GM23338 (cell line): ENCODE measurements at regions not wholly inside any gene's neighbourhood (a gene's known extent, or its start where the extent isn't known, plus 50 kb on each side); places are given as distances from the start of the nearest gene placed in this dataset.

ENCODE experiments used
- CREB1 ChIP-seq: fragments of 250-450 bp; sonication (Bioruptor Pico); IDR thresholded peaks from 2 replicates; pipeline ENCODE4 v1.5.0; 2020; ENCODE audit warnings: low read depth, mild to moderate bottlenecking, moderate library complexity
- EZH2 ChIP-seq: fragments of 200-600 bp; sonication (generic); IDR thresholded peaks from one replicate; pipeline ENCODE4 v1.8.0; 2017; ENCODE audit warnings: antibody characterized with exemption, mild to moderate bottlenecking, low read depth; ENCODE audit not compliant: unreplicated experiment
- EZH2phosphoT487 ChIP-seq: fragments of 200-600 bp; sonication (generic); IDR thresholded peaks from one replicate; pipeline ENCODE4 v1.8.1; 2018; ENCODE audit warnings: antibody characterized with exemption; ENCODE audit not compliant: unreplicated experiment
- JUNB ChIP-seq: IDR thresholded peaks from one replicate; pipeline ENCODE4 v1.6.1; 2016; ENCODE audit warnings: antibody characterized with exemption; ENCODE audit not compliant: unreplicated experiment
- NANOG ChIP-seq: IDR thresholded peaks from 2 replicates; pipeline ENCODE4 v1.6.1; 2016; ENCODE audit warnings: antibody characterized with exemption, borderline replicate concordance
- POLR2AphosphoS5 ChIP-seq: IDR thresholded peaks from 2 replicates; pipeline ENCODE4 v1.6.1; 2016; ENCODE audit warnings: antibody characterized with exemption, low read depth
- ZNF114 ChIP-seq: fragments of 250-450 bp; sonication (Bioruptor Pico); IDR thresholded peaks from 2 replicates; pipeline ENCODE4 v1.5.0; 2020; ENCODE audit warnings: mild to moderate bottlenecking, moderate library complexity
- TF ChIP-seq, protein P1 (sequence below), 2 experiments: fragments of 200-600 bp in 1 of 2; sonication (generic) in 1 of 2; conservative IDR thresholded peaks; 2 replicates each; pipeline versions ENCODE4 v1.5.1 to v1.6.1; 2016 to 2017; ENCODE audit warnings: antibody characterized with exemption in 2 of 2, low read depth in 2 of 2, mild to moderate bottlenecking in 2 of 2, moderate library complexity in 1 of 2
- TF ChIP-seq, protein P2 (sequence below): IDR thresholded peaks from one replicate; pipeline ENCODE4 v1.6.1; 2018; ENCODE audit warnings: antibody characterized with exemption; ENCODE audit not compliant: unreplicated experiment
- TF ChIP-seq, protein P3 (sequence below): IDR thresholded peaks from 2 replicates; pipeline ENCODE4 v1.6.1; 2016; ENCODE audit warnings: antibody characterized with exemption

DNA sequence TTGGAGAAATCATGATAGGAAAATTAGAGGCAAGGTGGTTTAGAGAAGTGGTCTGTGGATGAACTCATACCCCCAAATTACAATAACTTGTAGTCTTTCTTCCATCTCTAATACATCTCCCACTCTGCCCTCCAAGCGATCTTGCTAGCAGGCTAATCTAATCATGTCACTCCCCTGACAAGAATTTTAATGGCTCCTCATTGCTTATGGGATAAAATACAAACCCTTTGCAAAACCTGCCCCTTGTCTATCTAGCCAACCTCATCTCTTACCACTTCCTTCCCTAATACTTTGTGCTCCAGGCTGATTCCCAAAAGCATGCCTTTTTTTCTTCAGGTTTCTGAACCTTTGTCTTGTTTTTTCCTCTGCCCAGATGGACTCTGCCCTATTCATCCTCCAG, 71.3 kb upstream of the LRRN2 start:
- TF ChIP-seq POLR2AphosphoS5 (no peak), NANOG (no peak), EZH2 (no peak), ZNF114 (CRISPR knock-in tag) (no peak), EZH2phosphoT487 (no peak), CREB1 (CRISPR knock-in tag) (no peak), JUNB (no peak)
- TF ChIP-seq, protein P1, sequence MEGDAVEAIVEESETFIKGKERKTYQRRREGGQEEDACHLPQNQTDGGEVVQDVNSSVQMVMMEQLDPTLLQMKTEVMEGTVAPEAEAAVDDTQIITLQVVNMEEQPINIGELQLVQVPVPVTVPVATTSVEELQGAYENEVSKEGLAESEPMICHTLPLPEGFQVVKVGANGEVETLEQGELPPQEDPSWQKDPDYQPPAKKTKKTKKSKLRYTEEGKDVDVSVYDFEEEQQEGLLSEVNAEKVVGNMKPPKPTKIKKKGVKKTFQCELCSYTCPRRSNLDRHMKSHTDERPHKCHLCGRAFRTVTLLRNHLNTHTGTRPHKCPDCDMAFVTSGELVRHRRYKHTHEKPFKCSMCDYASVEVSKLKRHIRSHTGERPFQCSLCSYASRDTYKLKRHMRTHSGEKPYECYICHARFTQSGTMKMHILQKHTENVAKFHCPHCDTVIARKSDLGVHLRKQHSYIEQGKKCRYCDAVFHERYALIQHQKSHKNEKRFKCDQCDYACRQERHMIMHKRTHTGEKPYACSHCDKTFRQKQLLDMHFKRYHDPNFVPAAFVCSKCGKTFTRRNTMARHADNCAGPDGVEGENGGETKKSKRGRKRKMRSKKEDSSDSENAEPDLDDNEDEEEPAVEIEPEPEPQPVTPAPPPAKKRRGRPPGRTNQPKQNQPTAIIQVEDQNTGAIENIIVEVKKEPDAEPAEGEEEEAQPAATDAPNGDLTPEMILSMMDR (conservative IDR thresholded peaks at IDR 0.05; ENCODE audit: low read depth in 2 of 2), result no peak
- TF ChIP-seq, protein P2, sequence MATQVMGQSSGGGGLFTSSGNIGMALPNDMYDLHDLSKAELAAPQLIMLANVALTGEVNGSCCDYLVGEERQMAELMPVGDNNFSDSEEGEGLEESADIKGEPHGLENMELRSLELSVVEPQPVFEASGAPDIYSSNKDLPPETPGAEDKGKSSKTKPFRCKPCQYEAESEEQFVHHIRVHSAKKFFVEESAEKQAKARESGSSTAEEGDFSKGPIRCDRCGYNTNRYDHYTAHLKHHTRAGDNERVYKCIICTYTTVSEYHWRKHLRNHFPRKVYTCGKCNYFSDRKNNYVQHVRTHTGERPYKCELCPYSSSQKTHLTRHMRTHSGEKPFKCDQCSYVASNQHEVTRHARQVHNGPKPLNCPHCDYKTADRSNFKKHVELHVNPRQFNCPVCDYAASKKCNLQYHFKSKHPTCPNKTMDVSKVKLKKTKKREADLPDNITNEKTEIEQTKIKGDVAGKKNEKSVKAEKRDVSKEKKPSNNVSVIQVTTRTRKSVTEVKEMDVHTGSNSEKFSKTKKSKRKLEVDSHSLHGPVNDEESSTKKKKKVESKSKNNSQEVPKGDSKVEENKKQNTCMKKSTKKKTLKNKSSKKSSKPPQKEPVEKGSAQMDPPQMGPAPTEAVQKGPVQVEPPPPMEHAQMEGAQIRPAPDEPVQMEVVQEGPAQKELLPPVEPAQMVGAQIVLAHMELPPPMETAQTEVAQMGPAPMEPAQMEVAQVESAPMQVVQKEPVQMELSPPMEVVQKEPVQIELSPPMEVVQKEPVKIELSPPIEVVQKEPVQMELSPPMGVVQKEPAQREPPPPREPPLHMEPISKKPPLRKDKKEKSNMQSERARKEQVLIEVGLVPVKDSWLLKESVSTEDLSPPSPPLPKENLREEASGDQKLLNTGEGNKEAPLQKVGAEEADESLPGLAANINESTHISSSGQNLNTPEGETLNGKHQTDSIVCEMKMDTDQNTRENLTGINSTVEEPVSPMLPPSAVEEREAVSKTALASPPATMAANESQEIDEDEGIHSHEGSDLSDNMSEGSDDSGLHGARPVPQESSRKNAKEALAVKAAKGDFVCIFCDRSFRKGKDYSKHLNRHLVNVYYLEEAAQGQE, result no peak
- TF ChIP-seq, protein P3, sequence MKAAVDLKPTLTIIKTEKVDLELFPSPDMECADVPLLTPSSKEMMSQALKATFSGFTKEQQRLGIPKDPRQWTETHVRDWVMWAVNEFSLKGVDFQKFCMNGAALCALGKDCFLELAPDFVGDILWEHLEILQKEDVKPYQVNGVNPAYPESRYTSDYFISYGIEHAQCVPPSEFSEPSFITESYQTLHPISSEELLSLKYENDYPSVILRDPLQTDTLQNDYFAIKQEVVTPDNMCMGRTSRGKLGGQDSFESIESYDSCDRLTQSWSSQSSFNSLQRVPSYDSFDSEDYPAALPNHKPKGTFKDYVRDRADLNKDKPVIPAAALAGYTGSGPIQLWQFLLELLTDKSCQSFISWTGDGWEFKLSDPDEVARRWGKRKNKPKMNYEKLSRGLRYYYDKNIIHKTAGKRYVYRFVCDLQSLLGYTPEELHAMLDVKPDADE, result no peak
